ENCODE measurements at regions not wholly inside any gene's neighbourhood (a gene's known extent, or its start where the extent isn't known, plus 50 kb on each side); places are given as distances from the start of the nearest gene placed in this dataset.
A peak's percentile ranks its signal among the peaks of the same experiment; 100 is the strongest.

GRCh38 chr16:86824751-86825296, 246.5 kb downstream of the FOXL1 start:
- DNase-seq (ENCODE audit: extremely low read depth, low read depth, low spot score), result no peak

GRCh38 chr16:86825631-86826030, 247.3 kb downstream of the FOXL1 start:
- DNase-seq (ENCODE audit: extremely low read depth, low read depth, low spot score), result no peak

DNA sequence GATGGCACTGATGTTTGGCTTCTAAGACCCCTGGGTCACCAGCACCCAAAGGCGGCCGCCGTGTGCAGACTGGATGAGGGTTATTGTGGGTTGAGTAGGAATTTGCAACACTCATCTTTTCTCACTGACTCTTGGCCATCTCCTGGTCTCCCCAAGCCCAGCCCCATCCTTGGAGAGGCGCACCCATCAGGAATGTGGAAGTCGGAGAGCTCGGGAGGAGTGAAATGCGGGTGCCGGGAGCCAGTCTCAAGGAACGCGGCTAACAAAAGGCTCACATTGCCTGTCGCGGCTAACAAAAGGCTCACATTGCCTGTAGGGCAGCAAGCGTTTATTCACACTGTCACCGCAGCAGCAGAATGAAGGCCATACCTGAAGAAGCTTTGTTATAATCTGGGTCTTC, 248.6 kb downstream of the FOXL1 start:
- DNase-seq (ENCODE audit: extremely low read depth, low read depth, low spot score), result no peak

DNA sequence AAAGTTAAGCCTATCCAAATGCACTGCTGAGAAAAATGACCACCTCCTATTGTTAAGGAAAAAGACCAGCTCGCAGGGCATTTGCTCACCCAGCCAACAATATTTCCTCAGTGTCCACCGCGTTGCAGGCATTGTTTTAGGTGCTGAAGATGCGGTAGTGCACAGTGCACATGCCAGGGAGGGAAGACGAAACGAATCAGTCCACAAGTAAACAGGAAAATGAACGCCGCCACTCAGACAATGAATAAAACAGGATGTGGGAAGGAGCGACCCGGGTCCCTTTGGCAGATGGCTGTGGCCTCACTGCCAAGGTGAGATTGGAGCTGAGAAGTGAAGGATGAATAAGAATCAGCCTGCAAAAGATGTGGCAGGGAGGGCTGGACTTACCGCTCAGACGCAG, 249.2 kb downstream of the FOXL1 start:
- DNase-seq (ENCODE audit: extremely low read depth, low read depth, low spot score), result no peak

GRCh38 chr16:86828202-86828601, 249.9 kb downstream of the FOXL1 start:
- DNase-seq (ENCODE audit: extremely low read depth, low read depth, low spot score), result no peak

GRCh38 chr16:86828653-86829052, 250.3 kb downstream of the FOXL1 start:
- DNase-seq (ENCODE audit: extremely low read depth, low read depth, low spot score), result no peak

DNA sequence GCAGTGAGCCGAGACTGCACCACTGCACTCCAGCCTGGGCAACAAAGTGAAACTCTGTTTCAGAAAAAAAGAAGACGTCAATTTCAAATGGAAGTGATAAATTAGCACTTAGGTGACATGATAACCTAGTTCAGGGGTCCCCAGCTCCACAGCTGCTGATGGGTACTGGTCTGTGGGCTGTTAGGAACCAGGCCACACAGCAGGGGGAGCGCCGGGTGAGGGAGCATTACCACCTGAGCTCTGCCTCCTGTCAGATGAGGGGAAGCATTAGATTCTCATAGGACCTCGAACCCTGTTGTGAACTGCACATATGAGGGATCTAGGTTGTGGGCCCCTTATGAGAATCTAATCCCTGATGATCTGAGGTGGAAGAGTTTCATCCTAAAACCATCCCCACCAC, 253.0 kb downstream of the FOXL1 start:
- no peak for DNase-seq (ENCODE audit: extremely low read depth, low read depth, low spot score)

- DNase-seq (ENCODE audit: extremely low read depth, low read depth, low spot score), result no peak
These were observed 254.8 kb downstream of the FOXL1 start for GRCh38 chr16:86833136-86833535.

DNA sequence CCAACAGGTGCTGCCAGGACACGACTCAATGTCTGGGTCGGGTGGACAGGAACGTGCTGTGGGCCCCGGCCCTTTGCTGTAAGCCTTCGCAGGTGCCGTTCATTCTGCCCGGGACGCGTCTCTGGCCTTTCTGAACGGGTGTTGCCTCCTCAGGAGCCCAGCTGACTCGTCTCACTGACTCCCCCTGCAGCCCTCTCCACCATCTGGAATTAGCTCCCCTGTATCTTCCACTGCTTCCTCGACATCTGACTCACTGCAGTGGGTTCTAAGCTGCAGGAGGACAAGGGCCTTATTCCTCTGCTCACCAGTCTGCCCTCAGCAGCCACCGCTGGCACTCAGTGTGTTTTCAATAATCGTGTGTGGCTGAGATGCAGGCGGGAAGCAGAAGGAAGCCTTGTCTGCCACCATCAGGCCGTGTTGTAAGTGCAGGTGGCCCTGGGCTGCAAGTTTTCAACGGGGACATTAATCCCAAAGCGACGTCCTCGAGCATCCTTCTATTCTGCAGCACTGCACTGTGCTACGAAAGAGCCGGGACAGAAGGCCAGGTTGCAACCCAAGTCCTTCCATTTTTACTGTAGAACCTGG, 256.2 kb downstream of the FOXL1 start:
- DNase-seq (ENCODE audit: extremely low read depth, low read depth, low spot score), result no peak

DNA sequence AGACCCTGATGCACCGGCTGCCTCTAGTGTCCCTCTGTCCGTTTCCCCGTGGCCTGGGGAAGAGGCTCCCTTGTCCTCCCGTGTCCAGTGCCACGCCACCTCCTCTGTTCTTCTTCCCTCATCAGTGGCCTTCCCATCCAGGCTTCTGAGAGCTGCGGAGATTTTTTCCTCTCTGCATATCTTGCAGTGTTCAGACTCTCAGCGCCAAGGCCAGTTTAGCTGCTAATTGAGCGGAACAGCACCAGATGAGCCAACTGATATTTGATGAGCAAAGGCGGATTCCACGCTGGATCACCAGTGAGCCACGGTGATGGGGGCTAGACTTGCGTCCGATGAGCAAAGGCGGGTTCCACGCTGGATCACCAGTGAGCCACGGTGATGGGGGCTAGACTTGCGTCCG, 257.6 kb downstream of the FOXL1 start:
- no peak for DNase-seq (ENCODE audit: extremely low read depth, low read depth, low spot score)

DNA sequence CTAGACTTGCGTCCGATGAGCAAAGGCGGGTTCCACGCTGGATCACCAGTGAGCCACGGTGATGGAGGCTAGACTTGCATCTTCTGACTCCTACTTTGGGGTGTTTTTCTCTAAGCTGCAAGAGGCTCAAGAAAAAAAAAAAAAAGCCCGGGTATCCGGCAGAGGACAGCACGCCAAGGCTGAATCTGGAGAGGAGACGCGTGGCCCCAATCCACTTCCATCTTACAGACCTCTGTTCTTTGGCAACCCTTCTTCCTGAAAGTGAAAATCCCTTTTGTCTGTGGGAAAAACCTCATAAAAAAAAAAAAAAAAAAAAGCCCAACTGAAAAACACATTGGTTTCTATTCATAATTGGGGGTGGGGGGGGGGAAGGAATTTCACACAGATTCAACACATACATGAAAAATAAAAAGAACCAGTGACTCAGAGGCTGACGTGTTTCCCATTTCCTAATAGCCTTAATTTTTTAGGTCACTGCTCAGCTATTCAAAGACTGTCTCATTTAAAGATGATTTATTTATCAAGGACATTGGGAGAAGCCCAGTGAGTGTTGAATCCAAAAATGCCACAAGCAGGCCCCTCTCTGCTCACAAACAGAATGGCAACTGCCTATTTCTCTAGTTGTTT, 258.3 kb downstream of the FOXL1 start:
- DNase-seq (ENCODE audit: extremely low read depth, low read depth, low spot score), result peak; percentile 89

DNA sequence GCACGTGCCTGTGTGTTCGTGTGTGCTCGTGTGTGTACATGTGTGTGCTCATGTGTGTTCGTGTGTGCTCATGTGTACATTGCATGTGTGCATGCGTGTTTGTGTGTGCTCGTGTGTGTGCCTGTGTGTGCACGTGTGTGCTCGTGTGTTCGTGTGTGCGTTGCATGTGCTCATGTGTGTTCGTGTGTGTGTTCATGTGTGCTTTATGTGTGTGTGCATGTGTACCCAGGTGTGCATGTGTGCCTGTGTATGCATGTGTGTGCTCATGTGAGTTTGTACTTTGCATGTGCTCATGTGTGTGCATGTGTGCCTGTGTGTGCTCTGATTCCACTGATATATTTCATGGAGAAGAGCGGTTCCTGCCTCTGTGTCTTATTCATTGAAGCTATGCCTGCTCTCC, 265.5 kb downstream of the FOXL1 start:
- DNase-seq (ENCODE audit: extremely low read depth, low read depth, low spot score), result no peak

GRCh38 chr16:86844695-86845094, 266.3 kb downstream of the FOXL1 start:
- DNase-seq (ENCODE audit: extremely low read depth, low read depth, low spot score), result no peak

- no peak for DNase-seq (ENCODE audit: extremely low read depth, low read depth, low spot score)
These were observed 267.8 kb downstream of the FOXL1 start for GRCh38 chr16:86846136-86846535.

GRCh38 chr16:86848821-86849220, 270.5 kb downstream of the FOXL1 start:
- no peak for DNase-seq (ENCODE audit: extremely low read depth, low read depth, low spot score)

DNA sequence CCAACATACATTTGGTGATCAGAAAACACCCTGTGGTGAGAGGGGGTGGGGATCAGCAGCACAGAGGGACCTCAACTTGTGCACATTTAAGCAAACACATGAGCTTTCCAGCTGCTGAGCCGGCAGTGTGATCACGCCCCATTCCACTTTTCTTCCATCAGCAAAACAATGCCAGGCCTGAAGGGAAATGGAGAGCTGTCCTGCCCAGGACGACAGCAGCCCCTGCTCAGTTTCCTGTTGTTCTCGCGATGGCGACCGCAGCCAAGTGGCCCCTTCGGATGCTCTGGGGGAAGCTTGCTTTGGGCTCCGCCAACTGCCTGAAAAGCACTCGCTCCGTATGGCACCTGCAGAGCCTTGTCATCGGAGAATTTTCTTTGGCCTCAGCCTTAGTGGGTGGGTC, 272.3 kb downstream of the FOXL1 start:
- DNase-seq (ENCODE audit: extremely low read depth, low read depth, low spot score), result no peak

DNA sequence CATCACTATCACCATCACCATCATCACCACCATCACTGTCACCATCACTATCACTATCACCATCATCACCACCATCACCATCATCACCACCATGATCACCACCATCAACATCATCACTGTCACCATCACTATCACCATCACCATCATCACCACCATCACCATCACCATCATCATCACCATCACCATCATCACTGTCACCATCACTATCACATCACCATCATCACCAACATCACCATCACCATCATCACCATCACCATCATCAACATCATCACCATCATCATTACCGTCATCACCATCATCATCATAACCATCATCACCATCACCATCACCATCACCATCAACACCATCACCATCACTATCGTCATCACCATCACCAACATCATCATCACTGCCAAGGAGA, 273.8 kb downstream of the FOXL1 start:
- no peak for DNase-seq (ENCODE audit: extremely low read depth, low read depth, low spot score)

DNA sequence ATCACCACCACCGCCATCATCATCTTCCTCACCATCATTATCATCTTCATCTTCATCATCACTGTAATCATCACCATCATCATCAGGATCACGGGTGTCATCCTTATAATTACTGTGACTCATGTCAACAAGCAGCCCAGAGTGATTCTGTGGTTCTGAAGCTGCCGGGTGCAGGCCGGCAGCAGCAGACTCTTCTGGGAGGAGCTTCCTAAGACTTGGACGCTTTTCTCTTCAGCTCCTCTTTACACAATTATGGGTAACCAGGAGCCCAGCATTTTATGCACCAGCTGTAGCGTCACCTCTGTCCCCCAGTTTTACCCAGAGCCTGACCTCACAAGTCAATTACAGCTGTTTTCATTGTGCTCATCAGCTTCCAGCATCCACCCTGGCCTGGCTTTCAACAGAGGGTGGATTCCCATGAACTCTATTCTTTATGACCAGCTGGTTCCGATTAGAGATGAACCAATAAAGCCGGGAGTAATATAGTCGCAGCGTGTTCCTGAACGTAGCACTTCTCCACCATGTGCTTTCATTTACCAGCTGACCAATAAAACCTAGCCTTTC, 275.8 kb downstream of the FOXL1 start:
- DNase-seq (ENCODE audit: extremely low read depth, low read depth, low spot score), result no peak

DNA sequence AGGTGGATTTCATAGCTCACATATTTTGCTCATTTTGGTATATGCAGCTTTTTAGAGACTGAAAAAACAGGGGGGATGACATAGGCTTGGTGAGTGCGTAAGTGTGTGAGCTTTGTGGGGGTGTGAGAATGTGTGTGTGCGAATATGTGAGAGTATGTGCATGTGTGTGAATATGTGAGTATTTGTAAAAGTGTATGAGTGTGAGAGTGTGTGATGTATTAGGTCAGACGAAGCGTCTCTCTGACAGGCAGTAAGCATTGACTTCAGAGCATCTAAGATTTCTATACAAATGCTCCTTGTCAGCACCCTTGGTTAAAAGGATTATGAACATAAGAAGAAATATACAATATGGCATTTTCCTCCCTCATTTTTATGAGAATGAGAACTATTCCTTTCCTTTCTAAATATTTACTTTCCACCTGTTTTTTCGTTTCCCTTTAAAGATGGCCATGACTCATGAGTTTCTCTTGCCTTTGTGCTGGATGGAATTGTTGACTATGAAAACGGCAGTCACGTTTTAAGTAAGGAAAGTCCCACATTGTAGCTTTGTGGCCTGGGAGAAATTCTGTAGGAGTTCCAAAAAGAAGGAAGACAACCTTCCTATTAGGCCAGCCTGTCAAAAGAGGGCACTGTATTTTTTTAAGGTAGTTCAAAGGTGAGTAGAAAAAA, 276.4 kb downstream of the FOXL1 start:
- DNase-seq (ENCODE audit: extremely low read depth, low read depth, low spot score), result no peak

GRCh38 chr16:86856946-86857586, 278.7 kb downstream of the FOXL1 start:
- no peak for DNase-seq (ENCODE audit: extremely low read depth, low read depth, low spot score)

DNA sequence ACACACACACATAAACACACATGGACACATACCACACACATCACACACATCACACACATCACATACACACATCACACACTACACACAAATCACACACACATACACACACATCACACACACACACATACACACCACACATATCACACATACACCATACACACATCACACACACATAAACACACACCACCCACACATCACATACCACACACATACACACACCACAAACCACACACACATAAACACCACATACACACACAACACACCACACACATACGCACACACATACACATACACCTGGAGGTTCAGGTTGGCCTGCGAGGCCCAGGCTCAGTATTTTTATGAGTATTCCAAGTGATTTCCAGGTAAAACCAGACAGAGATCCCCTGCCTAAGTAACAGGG, 279.5 kb downstream of the FOXL1 start:
- DNase-seq (ENCODE audit: extremely low read depth, low read depth, low spot score), result no peak
